AG08396 (cell line): ENCODE measurements at regions not wholly inside any gene's neighbourhood (a gene's known extent, or its start where the extent isn't known, plus 50 kb on each side); places are given as distances from the start of the nearest gene placed in this dataset.
"Not testable (repeated sequence)": the region's sequence is repeated elsewhere in the genome, so short reads cannot be mapped to it uniquely, and the experiment has no call there.

Source experiments
- DNase-seq: peaks from one replicate; pipeline ENCODE4 v3.0.0; 2012; ENCODE audit warnings: low spot score, mixed read lengths

DNA sequence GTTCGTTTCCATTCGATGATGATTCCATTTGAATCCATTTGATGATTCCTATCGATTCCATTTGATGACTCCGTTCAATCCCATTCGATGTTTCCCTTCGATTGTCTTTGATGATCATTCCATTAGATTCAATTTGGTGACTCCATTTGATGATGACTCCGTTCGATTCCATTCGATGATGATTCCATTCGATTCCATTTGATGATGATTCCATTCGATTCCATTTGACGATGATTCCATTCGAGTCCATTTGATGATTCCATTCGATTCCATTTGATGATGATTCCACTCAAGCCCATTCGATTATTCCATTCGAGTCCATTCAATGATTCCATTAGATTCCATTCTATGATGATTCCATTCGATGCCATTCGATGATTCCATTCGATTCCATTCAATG is 2730.6 kb downstream of the RPIA start:
- not testable (repeated sequence) for DNase-seq

DNA sequence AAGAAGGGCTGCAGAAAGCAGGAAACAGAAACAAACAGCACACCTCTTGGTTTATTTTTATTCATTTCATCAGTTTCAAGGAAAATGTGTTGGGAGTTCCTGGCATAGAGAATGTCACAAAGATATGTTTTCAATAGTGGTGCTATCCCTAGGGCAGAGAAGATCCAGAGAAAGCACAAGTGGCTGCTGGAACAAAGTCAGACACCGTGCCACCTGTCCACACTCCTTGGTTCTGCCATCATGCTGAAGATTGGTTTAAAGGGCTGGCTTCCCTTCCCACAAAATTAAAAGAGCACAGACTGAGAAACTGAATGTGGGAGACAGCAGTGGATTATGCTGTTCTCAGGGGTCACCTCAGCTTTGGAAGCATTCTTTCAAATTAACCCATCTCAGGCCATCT is 2735.7 kb downstream of the RPIA start:
- not testable (repeated sequence) for DNase-seq

DNA sequence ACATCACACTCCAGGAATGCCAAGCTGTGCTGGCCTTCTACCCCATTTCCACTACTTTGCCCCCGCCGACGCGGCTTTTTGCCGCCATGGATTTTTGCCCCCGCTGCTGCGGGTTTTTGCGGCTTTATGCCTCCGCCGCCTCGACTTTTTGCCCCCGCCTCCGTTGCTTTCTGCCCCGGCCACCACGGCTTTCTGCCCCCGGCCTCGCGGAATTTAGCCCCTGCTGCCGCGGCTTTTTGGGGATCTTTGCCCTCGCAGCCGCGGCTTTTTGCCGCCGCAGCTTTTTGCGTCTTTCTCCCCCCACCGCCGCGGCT is 2750.4 kb downstream of the RPIA start:
- DNase-seq: not testable (repeated sequence)

DNA sequence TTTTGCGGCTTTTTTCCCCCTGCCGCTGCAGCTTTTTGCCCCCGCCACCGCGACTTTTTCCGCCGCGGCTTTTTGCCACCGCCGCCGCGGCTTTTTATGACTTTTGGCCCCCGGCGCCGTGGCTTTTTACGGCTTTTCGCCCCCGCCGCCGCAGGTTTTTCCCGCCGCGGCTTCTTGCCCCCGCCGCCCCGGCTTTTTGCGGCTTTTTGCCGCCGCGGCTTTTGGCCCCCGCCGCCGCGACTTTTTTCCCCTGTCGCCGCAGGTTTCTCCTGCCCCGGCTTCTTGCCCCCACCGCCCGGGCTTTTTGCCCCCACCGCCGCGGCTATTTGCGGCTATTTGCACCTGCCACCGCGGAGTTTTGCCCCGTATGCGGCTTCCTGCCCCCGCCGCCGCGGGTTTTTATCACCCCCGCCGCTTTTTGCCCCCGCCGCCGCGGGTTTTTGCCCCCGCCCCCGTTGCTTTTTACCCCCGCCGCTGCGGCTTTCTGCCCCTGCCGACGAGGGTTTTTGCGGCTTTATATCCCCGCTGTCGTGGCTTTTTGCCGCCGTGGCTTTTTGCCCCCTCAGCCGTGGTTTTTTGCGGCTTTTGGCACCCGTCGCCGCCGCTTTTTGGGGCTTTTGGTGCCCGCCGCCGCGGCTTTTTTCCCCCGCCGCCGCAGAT is 2750.9 kb downstream of the RPIA start:
- no peak for DNase-seq

DNA sequence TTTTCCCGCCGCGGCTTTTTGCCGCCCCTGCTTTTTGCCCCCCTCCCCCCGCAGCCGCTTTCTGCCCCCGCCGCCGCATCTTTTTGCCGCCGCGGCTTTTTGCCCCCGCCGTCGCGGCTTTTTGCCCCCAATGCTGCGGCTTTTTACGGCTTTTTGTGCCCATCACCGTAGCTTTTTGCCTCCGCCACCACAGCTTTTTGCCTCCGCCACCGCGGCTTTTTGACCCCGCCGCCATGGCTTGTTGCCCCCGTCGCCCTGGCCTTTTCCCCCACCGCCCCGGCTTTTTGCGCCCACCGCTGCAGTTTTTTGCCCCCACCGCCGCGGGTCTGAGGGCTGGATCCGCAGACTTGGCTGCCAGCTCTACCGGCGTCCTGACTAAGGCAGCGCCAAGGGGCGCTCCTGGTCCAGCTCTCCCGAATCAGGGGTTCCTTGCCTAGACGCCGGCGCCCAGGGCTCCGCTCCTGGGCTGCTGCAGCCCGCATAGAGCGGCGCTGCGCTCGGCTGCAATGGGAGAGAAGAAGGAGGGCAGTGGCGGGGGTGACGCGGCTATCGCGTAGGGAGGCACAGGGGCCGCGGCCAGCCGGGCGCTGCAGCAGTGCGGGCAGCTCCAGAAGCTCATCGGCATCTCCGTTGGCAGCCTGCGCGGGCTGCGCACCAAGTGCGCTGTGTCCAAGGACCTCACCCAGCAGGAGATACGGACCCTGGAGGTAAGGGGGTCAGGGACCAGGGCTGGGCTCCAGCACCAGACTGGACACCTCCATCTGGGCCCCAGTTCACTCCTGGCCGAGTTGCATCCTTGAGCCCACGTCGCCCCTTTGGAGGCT is 2751.6 kb downstream of the RPIA start:
- not testable (repeated sequence) for DNase-seq

DNA sequence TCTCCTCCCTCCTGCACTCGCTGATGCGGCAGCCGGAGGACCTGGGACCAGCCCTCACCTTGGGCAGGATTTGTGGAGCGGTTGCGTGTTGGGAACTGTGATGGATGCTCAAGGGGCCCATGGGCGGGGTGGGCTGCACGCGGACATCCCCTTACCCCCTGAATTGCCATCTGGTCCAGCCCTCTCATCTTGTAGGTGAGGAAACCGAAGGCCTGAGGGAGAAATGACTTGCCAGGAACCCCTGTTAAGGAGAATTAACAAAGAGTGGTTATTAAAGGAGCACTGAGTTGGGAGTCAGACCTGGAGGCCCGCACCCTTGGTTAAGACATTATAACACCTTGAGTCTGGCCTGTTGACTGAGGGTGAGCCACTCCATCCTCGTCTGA is 2752.2 kb downstream of the RPIA start:
- DNase-seq: not testable (repeated sequence)

DNA sequence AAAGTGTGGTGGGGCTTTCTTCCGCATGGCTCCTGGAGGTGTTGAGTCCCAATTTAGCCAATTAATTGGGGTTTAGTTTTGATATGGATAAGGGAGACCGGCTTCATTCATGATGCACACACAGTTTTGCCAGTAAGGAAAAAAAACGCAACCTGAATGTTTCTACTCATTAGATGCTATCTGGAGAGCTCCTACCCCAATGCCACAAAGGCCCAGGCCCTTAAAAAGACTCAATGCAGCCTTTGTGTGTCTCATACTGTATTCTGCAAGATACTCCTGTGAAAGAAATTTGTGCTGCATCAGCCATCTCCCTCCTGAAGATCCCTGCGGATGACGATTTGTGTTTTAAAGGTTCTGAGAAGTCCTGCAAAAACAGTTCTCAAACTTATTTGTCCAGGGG is 2754.2 kb downstream of the RPIA start:
- DNase-seq: not testable (repeated sequence)

DNA sequence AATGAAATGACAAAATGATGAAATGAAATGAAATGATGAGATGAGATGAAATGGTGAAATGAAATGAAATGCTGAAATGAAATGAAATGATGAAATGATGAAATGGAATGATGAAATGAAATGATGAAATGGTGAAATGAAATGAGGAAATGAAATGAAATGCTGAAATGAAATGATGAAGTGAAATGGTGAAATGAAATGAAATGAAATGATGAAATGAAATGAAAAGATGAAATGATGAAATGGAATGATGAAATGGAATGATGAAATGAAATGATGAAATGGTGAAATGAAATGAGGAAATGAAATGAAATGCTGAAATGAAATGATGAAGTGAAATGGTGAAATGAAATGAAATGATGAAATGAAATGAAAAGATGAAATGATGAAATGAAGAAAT is 2755.0 kb downstream of the RPIA start:
- not testable (repeated sequence) for DNase-seq

DNA sequence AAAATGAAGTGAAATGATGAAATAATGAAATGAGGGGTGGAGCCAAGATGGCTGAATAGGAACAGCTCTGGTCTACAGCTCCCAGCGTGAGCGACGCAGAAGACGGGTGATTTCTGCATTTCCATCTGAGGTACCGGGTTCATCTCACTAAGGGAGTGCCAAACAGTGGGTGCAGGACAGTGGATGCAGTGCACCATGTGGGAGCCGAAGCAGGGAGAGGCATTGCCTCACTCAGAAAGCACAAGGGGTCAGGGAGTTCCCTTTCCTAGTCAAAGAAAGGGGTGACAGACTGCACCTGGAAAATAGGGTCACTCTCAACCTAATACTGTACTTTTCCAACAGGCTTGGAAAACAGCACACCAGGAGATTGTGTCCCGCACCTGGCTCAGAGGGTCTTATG is 2755.4 kb downstream of the RPIA start:
- DNase-seq: not testable (repeated sequence)

DNA sequence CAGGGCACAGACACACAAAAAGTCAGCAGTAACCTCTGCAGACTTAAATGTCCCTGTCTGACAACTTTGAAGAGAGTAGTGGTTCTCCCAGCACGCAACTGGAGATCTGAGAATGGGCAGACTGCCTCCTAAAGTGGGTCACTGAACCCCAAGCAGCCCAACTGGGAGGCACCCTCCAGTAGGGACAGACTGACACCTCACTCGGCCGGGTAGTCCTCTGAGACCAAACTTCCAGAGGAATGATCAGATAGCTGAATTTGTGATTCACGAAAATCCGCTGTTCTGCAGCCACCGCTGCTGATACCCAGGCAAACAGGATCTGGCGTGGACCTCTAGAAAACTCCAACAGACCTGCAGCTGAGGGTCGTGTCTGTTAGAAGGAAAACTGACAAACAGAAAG is 2756.0 kb downstream of the RPIA start:
- DNase-seq: not testable (repeated sequence)

DNA sequence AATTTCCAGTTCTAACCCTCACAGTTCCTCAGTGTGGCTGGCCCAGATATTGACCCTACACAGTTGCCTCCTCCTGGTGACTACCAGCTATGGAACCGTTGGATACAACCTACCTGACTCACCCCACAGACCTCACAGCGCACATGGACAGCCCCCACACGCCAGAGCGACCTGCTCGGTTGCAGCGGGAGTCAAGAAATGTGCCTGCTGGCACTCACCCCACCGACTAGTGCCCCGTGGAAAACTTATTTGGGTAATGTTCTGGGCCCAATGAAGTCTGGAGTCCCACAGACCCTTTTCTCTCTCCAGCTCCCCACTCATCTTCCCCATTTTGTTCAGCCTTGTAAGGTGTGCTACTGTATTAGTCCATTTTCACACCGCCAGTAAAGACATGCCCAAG is 2770.8 kb downstream of the RPIA start:
- DNase-seq: not testable (repeated sequence)

DNA sequence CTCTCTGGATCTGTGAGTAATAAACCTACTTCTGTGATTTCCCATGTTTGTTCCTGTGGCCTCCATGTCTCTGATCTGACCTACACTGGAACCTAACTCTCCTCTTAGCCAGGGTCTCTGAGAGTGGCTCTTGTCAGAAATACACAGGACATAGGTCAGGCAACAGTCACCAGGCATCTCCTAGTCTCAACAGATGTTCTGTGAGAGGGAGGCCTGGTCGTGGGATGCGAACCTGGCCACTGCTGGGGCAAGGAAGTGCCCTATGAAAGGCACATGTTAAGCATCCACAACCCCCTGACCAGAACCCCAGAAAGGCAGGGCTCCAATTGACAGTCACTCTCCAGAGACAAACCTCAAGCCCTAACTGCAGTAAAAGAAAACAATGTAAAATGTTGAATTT is 2771.5 kb downstream of the RPIA start:
- DNase-seq: not testable (repeated sequence)

DNA sequence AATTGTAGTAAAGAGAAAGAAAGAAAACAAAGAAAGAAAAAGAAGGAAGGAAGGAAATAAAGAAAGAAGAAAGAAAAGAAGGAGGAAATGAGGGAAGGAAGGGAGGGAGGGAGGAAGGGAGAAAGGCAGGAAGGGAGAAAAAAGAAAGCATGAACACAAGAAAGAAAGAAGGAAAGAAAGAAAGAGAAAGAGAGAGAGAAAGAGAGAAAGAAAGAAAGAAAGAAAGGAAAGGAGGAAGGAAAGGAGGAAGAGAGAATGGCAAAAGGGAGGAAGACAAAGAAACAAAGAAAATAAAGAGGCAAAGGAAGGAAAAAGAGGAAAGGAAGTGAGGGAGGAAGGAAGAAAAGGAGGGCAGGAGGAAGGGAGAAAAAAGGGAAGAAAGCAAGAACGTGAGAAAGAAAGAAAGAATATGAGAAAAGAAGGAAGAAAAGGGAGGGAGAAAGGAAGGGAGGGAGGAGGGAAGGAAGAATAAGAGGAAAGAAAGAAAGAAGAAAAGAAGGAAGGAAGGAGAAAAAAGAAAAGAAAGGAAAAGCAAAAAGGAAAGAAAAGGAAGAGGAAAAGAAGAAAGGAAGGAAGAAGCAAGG is 2775.4 kb downstream of the RPIA start:
- DNase-seq: not testable (repeated sequence)

DNA sequence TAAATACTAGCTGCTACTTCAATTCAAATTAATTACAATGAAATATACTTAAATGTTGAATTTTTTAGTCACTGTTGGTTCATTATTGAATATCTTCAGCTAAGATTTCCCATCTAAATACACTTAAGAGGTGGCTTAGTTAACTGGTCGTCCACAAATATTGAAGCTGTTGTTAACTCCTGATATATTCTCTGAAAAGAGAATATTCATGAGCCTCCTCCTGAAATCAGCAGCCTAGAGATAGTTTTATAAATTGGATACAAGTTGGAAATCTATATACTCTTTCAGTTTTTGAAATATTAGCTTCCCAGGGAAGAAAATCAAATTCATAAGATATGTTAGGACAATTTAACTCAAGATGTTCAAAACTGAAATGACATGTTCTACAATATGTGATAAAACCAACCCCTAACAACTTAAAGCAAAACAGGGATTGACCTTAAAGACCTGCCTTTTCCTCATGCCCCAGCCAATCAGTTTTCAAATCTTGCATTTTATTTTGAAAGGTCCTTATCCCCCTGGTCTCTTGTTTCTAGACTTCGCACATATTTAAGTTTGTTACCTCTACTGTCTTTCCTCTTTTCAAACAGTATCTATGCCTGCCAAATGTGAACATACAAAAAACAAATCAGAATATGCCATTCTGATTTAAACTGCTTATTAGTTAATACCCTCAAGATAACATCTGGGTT is 2784.9 kb downstream of the RPIA start:
- not testable (repeated sequence) for DNase-seq

DNA sequence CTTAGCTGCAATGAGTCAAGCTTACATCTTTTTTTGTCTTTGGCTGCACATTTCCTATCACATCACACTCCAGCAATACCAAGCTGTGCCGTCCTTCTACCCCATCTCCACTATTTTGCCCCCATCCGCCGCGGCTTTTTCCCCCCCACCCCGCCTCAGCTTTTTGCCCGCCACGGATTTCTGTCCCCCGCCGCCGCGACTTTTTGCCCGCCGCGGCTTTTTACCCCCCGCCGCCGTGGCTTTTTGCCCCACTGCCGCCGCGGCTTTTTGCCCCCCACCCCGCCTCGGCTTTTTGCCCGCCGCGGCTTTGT is 2785.4 kb downstream of the RPIA start:
- not testable (repeated sequence) for DNase-seq

DNA sequence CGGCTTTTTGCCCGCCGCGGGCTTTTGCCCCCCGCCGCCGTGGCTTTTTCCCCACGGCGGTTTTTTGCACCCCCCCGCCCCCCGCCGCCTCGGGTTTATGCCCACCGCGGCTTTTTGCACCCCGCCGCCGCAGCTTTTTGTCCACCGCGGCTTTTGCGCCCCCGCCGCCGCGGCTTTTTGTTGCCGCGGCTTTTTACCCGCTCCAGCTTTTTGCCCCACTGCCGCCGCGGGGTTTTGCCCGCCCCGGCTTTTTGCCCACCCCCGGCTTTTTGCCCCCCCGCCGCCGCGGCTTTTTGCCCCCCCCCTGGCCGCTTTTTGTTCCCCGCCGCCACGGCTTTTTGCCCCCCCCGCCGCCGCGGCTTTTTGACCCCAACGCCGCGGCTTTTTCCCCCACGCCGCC is 2785.8 kb downstream of the RPIA start:
- peak; percentile 16 for DNase-seq

DNA sequence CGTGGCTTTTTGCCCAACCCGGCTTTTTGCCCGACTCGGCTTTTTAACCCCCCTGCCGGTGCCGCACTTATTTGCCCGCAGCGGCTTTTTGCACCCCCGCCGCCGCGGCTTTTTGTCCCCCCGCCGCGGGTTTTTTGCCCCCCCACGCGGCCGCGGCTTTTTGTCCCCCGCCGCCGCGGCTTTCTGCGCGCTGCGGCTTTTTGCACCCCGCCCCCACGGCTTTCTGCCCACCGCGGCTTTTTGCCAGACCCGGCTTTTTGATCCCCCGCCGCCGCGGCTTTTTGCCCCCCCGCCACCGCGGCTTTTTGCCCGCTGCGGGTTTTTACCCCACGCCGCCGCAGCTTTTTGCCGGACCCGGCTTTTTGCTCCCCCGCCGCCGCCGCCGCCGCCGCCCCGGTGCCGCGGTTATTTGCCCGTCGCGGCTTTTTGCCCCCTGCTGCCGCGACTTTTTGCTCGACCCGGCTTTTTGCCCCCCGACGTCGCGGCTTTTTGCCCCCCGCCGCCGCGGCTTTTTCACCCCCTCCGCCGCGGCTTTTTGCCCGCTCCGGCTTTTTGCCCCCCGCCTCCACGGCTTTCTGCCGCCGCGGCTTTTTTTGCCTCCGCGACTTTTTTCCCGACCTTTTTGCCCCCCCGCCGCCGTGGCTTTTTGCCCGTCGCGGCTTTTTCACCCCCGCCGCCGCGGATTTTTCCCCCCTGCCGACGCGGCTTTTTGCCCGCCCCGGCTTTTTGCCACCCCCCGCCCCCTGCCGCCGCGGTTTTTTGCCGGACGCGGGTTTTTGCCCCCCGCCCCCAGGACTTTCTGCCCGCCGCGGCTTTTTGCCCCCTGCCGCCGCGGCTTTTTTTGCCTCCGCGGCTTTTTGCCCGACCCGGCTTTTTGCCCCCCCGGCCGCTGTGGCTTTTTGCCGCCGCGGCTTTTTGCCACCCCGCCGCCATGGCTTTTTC is 2786.5 kb downstream of the RPIA start:
- DNase-seq: peak; percentile 47

DNA sequence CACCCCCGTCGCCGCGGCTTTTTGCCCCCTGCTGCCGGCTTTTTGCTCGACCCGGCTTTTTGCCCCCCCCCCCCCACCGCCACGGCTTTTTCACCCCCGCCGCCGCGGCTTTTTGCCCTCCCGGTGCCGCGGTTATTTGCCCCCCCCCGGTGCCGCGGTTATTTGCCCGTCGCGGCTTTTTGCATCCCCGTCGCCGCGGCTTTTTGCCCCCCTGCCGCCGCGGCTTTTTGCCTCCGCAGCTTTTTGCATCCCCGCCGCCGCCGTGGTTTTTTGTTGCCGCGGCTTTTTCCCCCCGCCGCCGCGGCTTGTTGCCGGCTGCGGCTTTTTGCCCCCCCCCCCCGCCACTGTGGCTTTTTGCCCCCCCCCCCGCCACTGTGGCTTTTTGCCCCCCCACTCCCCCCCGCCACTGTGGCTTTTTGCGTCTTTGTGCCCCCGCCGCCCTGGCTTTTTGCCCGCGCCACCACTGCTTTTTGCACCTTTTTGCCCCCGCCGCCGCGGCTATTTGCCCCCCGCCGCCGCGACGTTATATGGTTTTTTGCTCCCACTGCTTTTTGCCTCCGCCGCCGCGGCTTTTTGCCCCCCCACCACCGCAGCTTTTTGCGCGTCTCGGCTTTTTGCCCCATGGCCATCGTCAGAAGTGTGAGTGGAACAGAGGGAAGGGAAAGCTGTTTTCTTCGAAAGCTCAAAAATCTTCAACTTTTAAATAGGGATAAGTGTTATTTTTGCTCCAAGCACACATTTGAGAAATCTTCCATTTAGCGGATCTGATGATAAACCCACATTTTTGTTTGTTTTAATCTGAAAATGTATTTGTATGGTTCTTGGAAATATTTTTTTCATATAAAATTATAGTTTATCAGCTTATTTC is 2787.6 kb downstream of the RPIA start:
- DNase-seq: not testable (repeated sequence)

DNA sequence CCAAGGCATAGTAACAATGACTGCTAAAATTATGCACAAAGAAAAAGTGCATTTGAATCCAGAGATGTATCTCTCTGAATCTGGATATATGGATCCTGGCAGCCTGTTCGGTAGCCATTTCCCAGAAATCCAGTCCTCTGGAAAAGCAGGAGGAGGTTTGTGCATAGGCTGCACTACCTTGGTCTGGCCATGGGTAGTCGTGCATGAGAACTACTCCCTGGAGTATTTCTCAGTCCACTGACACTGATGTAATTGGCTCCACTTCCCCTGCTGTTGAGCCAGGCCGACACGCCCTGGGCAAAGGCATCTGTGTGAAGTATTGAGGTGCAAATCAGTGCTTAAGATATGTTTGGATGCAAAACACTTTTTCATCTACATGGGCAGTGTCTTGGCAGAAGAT is 2793.8 kb downstream of the RPIA start:
- DNase-seq: not testable (repeated sequence)
